Activated CD8-positive, alpha-beta T cell treated with anti-CD3 and anti-CD28 coated beads for 36 hours (primary cell): ENCODE measurements at regions not wholly inside any gene's neighbourhood (a gene's known extent, or its start where the extent isn't known, plus 50 kb on each side); places are given as distances from the start of the nearest gene placed in this dataset.

Experiments used
- ATAC-seq: fragments of 200-7000 bp; cut with Tn5 transposase; one replicate; pipeline ENCODE4 v1.10.0; 2021; ENCODE audit warnings: mild to moderate bottlenecking, moderate library complexity
- CTCF ChIA-PET: fragments of 350-600 bp; sonication (Branson Sonifier 250); formaldehyde crosslinking; loops from one replicate; lab custom pipeline; 2021; ENCODE audit warnings: antibody characterized with exemption; lab: Charles Lee
- POLR2A ChIA-PET: fragments of 350-600 bp; sonication (Branson Sonifier 250); formaldehyde crosslinking; loops from one replicate; lab custom pipeline; 2021; ENCODE audit warnings: antibody characterized with exemption; lab: Charles Lee
- DNase-seq: peaks from one replicate; pipeline ENCODE4 v3.0.0-alpha.2; 2020
- H3K27ac Mint-ChIP-seq: one replicate; pipeline ENCODE4 v1.8.0; 2021; ENCODE audit warnings: mild to moderate bottlenecking, mixed read lengths
- H3K27me3 Mint-ChIP-seq: one replicate; pipeline ENCODE4 v1.8.0; 2021; ENCODE audit warnings: mixed read lengths
- H3K36me3 Mint-ChIP-seq: one replicate; pipeline ENCODE4 v1.8.0; 2021; ENCODE audit warnings: low read depth, mixed read lengths
- H3K4me1 Mint-ChIP-seq: one replicate; pipeline ENCODE4 v1.8.0; 2021; ENCODE audit warnings: low read depth, mixed read lengths
- H3K4me3 Mint-ChIP-seq: one replicate; pipeline ENCODE4 v1.8.0; 2021; ENCODE audit warnings: mild to moderate bottlenecking, moderate library complexity, mixed read lengths
- H3K9me3 Mint-ChIP-seq: one replicate; pipeline ENCODE4 v1.8.0; 2021; ENCODE audit warnings: mixed read lengths
- CTCF ChIP-seq: fragments of 200-600 bp; IDR thresholded peaks from one replicate; pipeline ENCODE4 v1.8.0; 2022; ENCODE audit warnings: antibody characterized with exemption, mild to moderate bottlenecking
- intact Hi-C: fragments of 100-400 bp; cut with micrococcal nuclease; formaldehyde crosslinking; loops from one replicate; pipeline ENCODE4 v1.10.0; 2022

- peaks cover 2% of the 10 kb centered on the region for H3K9me3 Mint-ChIP-seq
- no peaks in the 10 kb centered on the region for H3K36me3 Mint-ChIP-seq
- POLR2A ChIA-PET, result no interaction called here
- intact Hi-C loops, result no loop called here
- ATAC-seq (no peak), DNase-seq (no peak)
- no peak for TF ChIP-seq CTCF
- no peak overlapping the region for H3K27ac Mint-ChIP-seq
- no peaks in the 10 kb centered on the region for H3K27me3 Mint-ChIP-seq
- no peak overlapping the region for H3K4me3 Mint-ChIP-seq
- H3K4me1 Mint-ChIP-seq, result no peaks in the 10 kb centered on the region
- CTCF ChIA-PET, result no interaction called here
Measured at GRCh38 chr4:65028592-65028991, 619.3 kb upstream of the TECRL start.

- Mint-ChIP-seq H3K4me3 (no peak overlapping the region), H3K9me3 (peaks cover 1% of the 10 kb centered on the region), H3K36me3 (no peaks in the 10 kb centered on the region), H3K27me3 (no peaks in the 10 kb centered on the region), H3K27ac (no peak overlapping the region), H3K4me1 (no peaks in the 10 kb centered on the region)
- ChIA-PET CTCF (no interaction called here), POLR2A (no interaction called here)
- TF ChIP-seq CTCF, result no peak
- ATAC-seq (no peak), DNase-seq (no peak)
- intact Hi-C loops, result no loop called here
Measured at GRCh38 chr4:65023883-65024670, 614.8 kb upstream of the TECRL start.

GRCh38 chr4:65023081-65023480 lies 613.8 kb upstream of the TECRL start:
- no peak for TF ChIP-seq CTCF
- DNase-seq, result no peak
- Mint-ChIP-seq H3K4me3 (no peak overlapping the region), H3K27ac (no peak overlapping the region), H3K36me3 (no peaks in the 10 kb centered on the region), H3K9me3 (peaks cover 1% of the 10 kb centered on the region), H3K27me3 (no peaks in the 10 kb centered on the region), H3K4me1 (no peaks in the 10 kb centered on the region)
- CTCF ChIA-PET, result no interaction called here
- POLR2A ChIA-PET, result no interaction called here
- intact Hi-C loops, result no loop called here
- no peak for ATAC-seq

- DNase-seq, result no peak
- intact Hi-C loops, result no loop called here
- TF ChIP-seq CTCF, result no peak
- no peak for ATAC-seq
- Mint-ChIP-seq H3K27ac (no peak overlapping the region), H3K27me3 (no peaks in the 10 kb centered on the region), H3K9me3 (peaks cover 1% of the 10 kb centered on the region), H3K36me3 (no peaks in the 10 kb centered on the region), H3K4me1 (no peaks in the 10 kb centered on the region), H3K4me3 (no peak overlapping the region)
- ChIA-PET POLR2A (no interaction called here), CTCF (no interaction called here)
Measured at GRCh38 chr4:65021737-65022136, 612.5 kb upstream of the TECRL start.

GRCh38 chr4:65021149-65021548 lies 611.9 kb upstream of the TECRL start:
- DNase-seq (no peak), ATAC-seq (no peak)
- Mint-ChIP-seq H3K9me3 (peaks cover 1% of the 10 kb centered on the region), H3K4me1 (no peaks in the 10 kb centered on the region), H3K27me3 (no peaks in the 10 kb centered on the region), H3K4me3 (no peak overlapping the region), H3K36me3 (no peaks in the 10 kb centered on the region), H3K27ac (no peak overlapping the region)
- POLR2A ChIA-PET, result no interaction called here
- CTCF ChIA-PET, result no interaction called here
- no peak for TF ChIP-seq CTCF
- intact Hi-C loops, result no loop called here
